OCI-LY3 (cell line): ENCODE measurements at regions not wholly inside any gene's neighbourhood (a gene's known extent, or its start where the extent isn't known, plus 50 kb on each side); places are given as distances from the start of the nearest gene placed in this dataset.

Source experiments
- EZH2phosphoT487 ChIP-seq: fragments of 200-600 bp; shearing (Covaris generic); IDR thresholded peaks from 2 replicates; pipeline ENCODE4 v1.6.1; 2018; ENCODE audit warnings: antibody characterized with exemption, mixed run types, low read depth
- TF ChIP-seq, protein P1 (sequence below): fragments of 200-600, 300-600 bp; sonication (generic); IDR thresholded peaks from 2 replicates; pipeline ENCODE4 v1.5.1; 2014; ENCODE audit warnings: antibody characterized with exemption, low read length, low read depth

DNA sequence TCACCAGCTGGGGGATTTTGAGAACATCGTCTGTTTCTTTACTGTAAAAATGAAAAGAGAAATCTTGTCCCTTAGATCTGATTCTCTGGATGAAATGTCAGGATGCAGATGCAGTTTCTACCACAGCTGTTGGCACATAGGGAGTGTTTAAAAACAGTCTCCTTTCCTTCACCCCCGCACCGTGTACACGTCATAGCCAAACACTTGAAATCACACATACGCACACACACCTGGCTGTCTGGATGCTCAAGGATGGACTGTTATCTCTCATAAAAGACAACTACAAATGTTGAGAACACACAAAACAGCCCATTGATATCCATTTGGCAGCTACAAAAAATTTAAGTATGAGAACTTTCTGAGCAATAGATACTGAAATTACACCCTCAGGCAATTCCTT, 275.8 kb upstream of the CLNK start:
- TF ChIP-seq, protein P1, sequence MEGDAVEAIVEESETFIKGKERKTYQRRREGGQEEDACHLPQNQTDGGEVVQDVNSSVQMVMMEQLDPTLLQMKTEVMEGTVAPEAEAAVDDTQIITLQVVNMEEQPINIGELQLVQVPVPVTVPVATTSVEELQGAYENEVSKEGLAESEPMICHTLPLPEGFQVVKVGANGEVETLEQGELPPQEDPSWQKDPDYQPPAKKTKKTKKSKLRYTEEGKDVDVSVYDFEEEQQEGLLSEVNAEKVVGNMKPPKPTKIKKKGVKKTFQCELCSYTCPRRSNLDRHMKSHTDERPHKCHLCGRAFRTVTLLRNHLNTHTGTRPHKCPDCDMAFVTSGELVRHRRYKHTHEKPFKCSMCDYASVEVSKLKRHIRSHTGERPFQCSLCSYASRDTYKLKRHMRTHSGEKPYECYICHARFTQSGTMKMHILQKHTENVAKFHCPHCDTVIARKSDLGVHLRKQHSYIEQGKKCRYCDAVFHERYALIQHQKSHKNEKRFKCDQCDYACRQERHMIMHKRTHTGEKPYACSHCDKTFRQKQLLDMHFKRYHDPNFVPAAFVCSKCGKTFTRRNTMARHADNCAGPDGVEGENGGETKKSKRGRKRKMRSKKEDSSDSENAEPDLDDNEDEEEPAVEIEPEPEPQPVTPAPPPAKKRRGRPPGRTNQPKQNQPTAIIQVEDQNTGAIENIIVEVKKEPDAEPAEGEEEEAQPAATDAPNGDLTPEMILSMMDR = no peak
- TF ChIP-seq EZH2phosphoT487 = no peak
